H9 (cell line): ENCODE measurements at regions not wholly inside any gene's neighbourhood (a gene's known extent, or its start where the extent isn't known, plus 50 kb on each side); places are given as distances from the start of the nearest gene placed in this dataset.

Experiments used
- DNase-seq: peaks from one replicate; pipeline ENCODE4 v3.0.0-alpha.2; 2017
- H2AFZ ChIP-seq: one replicate; pipeline ENCODE4 v1.6.1; 2013; ENCODE audit warnings: mild to moderate bottlenecking, low read length, control low read depth, moderate library complexity
- H2AK5ac ChIP-seq: 2 replicates; pipeline ENCODE4 v1.6.1; 2013; ENCODE audit warnings: low read length, control low read depth, mixed read lengths; ENCODE audit not compliant: insufficient read length
- H2BK120ac ChIP-seq: one replicate; pipeline ENCODE4 v1.6.1; 2013; ENCODE audit warnings: low read depth, mild to moderate bottlenecking, low read length, control low read depth, inconsistent platforms; ENCODE audit not compliant: poor library complexity, severe bottlenecking
- H2BK12ac ChIP-seq: 2 replicates; pipeline ENCODE4 v1.6.1; 2013; ENCODE audit warnings: low read length, control low read depth, mixed read lengths, low read depth; ENCODE audit not compliant: insufficient read length
- H2BK15ac ChIP-seq: 2 replicates; pipeline ENCODE4 v1.6.1; 2013; ENCODE audit warnings: low read depth, low read length, control low read depth
- H2BK20ac ChIP-seq: one replicate; pipeline ENCODE4 v1.6.1; 2013; ENCODE audit warnings: low read depth, mild to moderate bottlenecking, low read length, control low read depth, inconsistent platforms; ENCODE audit not compliant: poor library complexity, severe bottlenecking
- H2BK5ac ChIP-seq: 2 replicates; pipeline ENCODE4 v1.6.1; 2013; ENCODE audit warnings: low read length, control low read depth, mixed read lengths; ENCODE audit not compliant: insufficient read length
- H3K14ac ChIP-seq: 2 replicates; pipeline ENCODE4 v1.6.1; 2013; ENCODE audit warnings: low read length, control low read depth; ENCODE audit not compliant: insufficient read depth
- H3K18ac ChIP-seq: 2 replicates; pipeline ENCODE4 v1.6.1; 2013; ENCODE audit warnings: low read depth, mild to moderate bottlenecking, mixed read lengths, low read length, control low read depth; ENCODE audit not compliant: insufficient read length
- H3K23ac ChIP-seq: 2 replicates; pipeline ENCODE4 v1.6.1; 2013; ENCODE audit warnings: low read length, control low read depth, mixed read lengths, low read depth; ENCODE audit not compliant: insufficient read length
- H3K23me2 ChIP-seq: 2 replicates; pipeline ENCODE4 v1.6.1; 2013; ENCODE audit warnings: low read depth, mild to moderate bottlenecking, mixed read lengths, low read length, control low read depth; ENCODE audit not compliant: insufficient read length, poor library complexity, severe bottlenecking
- H3K27ac ChIP-seq: 2 replicates; pipeline ENCODE4 v1.5.1; 2013; ENCODE audit warnings: low read length, control low read depth, mixed read lengths, low read depth; ENCODE audit not compliant: insufficient read length
- H3K27me3 ChIP-seq: 2 replicates; pipeline ENCODE4 v1.6.1; 2013; ENCODE audit warnings: low read length, control low read depth, inconsistent platforms; ENCODE audit not compliant: insufficient read depth
- H3K4ac ChIP-seq: 2 replicates; pipeline ENCODE4 v1.6.1; 2013; ENCODE audit warnings: low read depth, mild to moderate bottlenecking, control low read depth, inconsistent platforms, low read length, moderate library complexity
- H3K4me1 ChIP-seq: 2 replicates; pipeline ENCODE4 v1.6.1; 2013; ENCODE audit warnings: low read length, control low read depth, inconsistent platforms; ENCODE audit not compliant: insufficient read depth
- H3K4me2 ChIP-seq: 2 replicates; pipeline ENCODE4 v1.6.1; 2013; ENCODE audit warnings: low read length, control low read depth, mixed read lengths; ENCODE audit not compliant: insufficient read length, insufficient read depth
- H3K56ac ChIP-seq: 2 replicates; pipeline ENCODE4 v1.6.1; 2013; ENCODE audit warnings: low read depth, mild to moderate bottlenecking, mixed read lengths, low read length, control low read depth; ENCODE audit not compliant: insufficient read length
- H3K79me1 ChIP-seq: 2 replicates; pipeline ENCODE4 v1.6.1; 2013; ENCODE audit warnings: low read depth, mild to moderate bottlenecking, moderate library complexity, low read length, control low read depth, inconsistent platforms; ENCODE audit not compliant: insufficient read depth, poor library complexity, severe bottlenecking
- H3K79me2 ChIP-seq: 2 replicates; pipeline ENCODE4 v1.6.1; 2013; ENCODE audit warnings: low read length, control low read depth, inconsistent platforms; ENCODE audit not compliant: insufficient read depth
- H3K9ac ChIP-seq: 2 replicates; pipeline ENCODE4 v1.6.1; 2013; ENCODE audit warnings: low read length, control low read depth, mixed read lengths; ENCODE audit not compliant: insufficient read length; ENCODE audit errors: extremely low read depth
- H3K9me3 ChIP-seq: one replicate; pipeline ENCODE4 v1.6.1; 2013; ENCODE audit warnings: low read depth, low read length, inconsistent platforms; ENCODE audit not compliant: control insufficient read depth
- H3T11ph ChIP-seq: one replicate; pipeline ENCODE4 v1.6.1; 2013; ENCODE audit warnings: mild to moderate bottlenecking, low read length, control low read depth, inconsistent platforms
- H4K20me1 ChIP-seq: one replicate; pipeline ENCODE4 v1.6.1; 2013; ENCODE audit not compliant: control insufficient read depth, insufficient read length, insufficient read depth
- H4K5ac ChIP-seq: 2 replicates; pipeline ENCODE4 v1.6.1; 2013; ENCODE audit warnings: low read depth, mild to moderate bottlenecking, mixed read lengths, low read length, control low read depth; ENCODE audit not compliant: insufficient read length
- H4K8ac ChIP-seq: replicated peaks from 2 replicates; pipeline ENCODE4 v1.6.1; 2013; ENCODE audit warnings: low read length, control low read depth, mixed read lengths, low read depth; ENCODE audit not compliant: insufficient read length
- H4K91ac ChIP-seq: 2 replicates; pipeline ENCODE4 v1.6.1; 2013; ENCODE audit warnings: low read depth, mild to moderate bottlenecking, moderate library complexity, mixed read lengths, low read length, control low read depth; ENCODE audit not compliant: insufficient read length
- H3K27ac Mint-ChIP-seq, 3 experiments: 2 replicates in 2 of 3; 3 replicates in 1 of 3; pipeline ENCODE4 v1.8.0; 2020 to 2021; ENCODE audit warnings: mixed read lengths in 3 of 3, mild to moderate bottlenecking in 1 of 3, moderate library complexity in 1 of 3
- H3K27me3 Mint-ChIP-seq: 2 replicates; pipeline ENCODE4 v1.8.0; 2021; ENCODE audit warnings: low read depth, mild to moderate bottlenecking, moderate library complexity, mixed read lengths
- H3K36me3 Mint-ChIP-seq, 3 experiments: 2 replicates in 2 of 3; 3 replicates in 1 of 3; pipeline ENCODE4 v1.8.0; 2020 to 2021; ENCODE audit warnings: low read depth in 3 of 3, mixed read lengths in 3 of 3; ENCODE audit not compliant: insufficient read depth in 1 of 3
- H3K4me1 Mint-ChIP-seq, 2 experiments: 2 replicates each; pipeline ENCODE4 v1.8.0; 2020; ENCODE audit warnings: mixed read lengths in 2 of 2
- H3K4me3 Mint-ChIP-seq, 2 experiments: 2 replicates in 1 of 2; 3 replicates in 1 of 2; pipeline ENCODE4 v1.8.0; 2020 to 2021; ENCODE audit warnings: mild to moderate bottlenecking in 2 of 2, mixed read lengths in 2 of 2, moderate library complexity in 1 of 2
- H3K9me3 Mint-ChIP-seq, 2 experiments: 2 replicates in 1 of 2; 3 replicates in 1 of 2; pipeline ENCODE4 v1.8.0; 2020; ENCODE audit warnings: mild to moderate bottlenecking in 2 of 2, mixed read lengths in 2 of 2, moderate library complexity in 1 of 2
- WGBS: extraction: QIAGEN DNeasy Blood & Tissue Kit; methylation state at CpG from one replicate; pipeline ENCODE4 v1.1.7; 2013; ENCODE audit warnings: missing lambda C conversion rate, low lambda C conversion rate, mixed read lengths; ENCODE audit not compliant: insufficient read length; ENCODE audit errors: extremely low coverage; 5-methylcytosine and 5-hydroxymethylcytosine counted together
- TF ChIP-seq, protein P1 (sequence below): fragments of 200-600 bp; sonication (generic); conservative IDR thresholded peaks from 3 replicates; pipeline ENCODE4 v1.8.0; 2021; ENCODE audit warnings: antibody characterized with exemption, mild to moderate bottlenecking

DNA sequence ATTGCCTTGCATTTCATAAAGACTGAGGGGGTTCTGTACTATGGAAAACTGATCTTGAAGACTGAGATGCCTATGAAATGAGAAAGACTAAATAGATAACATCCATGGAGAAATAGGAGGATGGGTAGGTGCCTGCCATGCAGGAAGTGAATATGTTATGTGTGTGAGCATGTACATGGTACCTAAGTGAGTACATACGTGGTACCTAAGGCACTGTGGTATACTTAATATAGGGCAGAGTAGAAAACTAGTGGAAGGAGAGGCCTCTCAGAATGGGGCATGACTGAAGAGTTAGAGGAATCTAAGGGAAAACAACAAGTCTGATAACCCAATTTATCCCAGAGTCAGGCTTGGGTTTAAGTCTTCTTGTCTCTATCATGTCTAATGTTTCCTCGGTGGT, 161.8 kb upstream of the DCN start:
- Histone ChIP-seq H3K23me2 (no peaks in the 10 kb centered on the region), H3K9me3 (no peaks in the 10 kb centered on the region), H4K20me1 (no peaks in the 10 kb centered on the region), H2BK120ac (no peak overlapping the region), H3T11ph (no peak overlapping the region), H3K4ac (no peak overlapping the region), H2AFZ (no peak overlapping the region), H3K9ac (no peak overlapping the region), H2BK15ac (no peak overlapping the region), H4K8ac (no peak overlapping the region), H4K91ac (no peak overlapping the region), H2BK12ac (no peak overlapping the region), H3K27me3 (no peaks in the 10 kb centered on the region), H3K79me1 (no peaks in the 10 kb centered on the region), H2AK5ac (no peak overlapping the region), H2BK5ac (no peak overlapping the region), H3K18ac (no peak overlapping the region), H3K4me2 (no peak overlapping the region), H3K56ac (no peak overlapping the region), H3K79me2 (no peaks in the 10 kb centered on the region), H3K23ac (no peak overlapping the region), H3K4me1 (no peaks in the 10 kb centered on the region), H3K14ac (no peak overlapping the region), H4K5ac (no peak overlapping the region), H3K27ac (no peak overlapping the region), H2BK20ac (no peak overlapping the region)
- Mint-ChIP-seq H3K4me1 (no peaks in the 10 kb centered on the region), H3K27ac (no peak overlapping the region), H3K4me3 (no peak overlapping the region), H3K9me3 (no peaks in the 10 kb centered on the region), H3K27me3 (no peaks in the 10 kb centered on the region; the same call in 1 of the 2 replicates), H3K36me3 (no peaks in the 10 kb centered on the region)
- TF ChIP-seq, protein P1, sequence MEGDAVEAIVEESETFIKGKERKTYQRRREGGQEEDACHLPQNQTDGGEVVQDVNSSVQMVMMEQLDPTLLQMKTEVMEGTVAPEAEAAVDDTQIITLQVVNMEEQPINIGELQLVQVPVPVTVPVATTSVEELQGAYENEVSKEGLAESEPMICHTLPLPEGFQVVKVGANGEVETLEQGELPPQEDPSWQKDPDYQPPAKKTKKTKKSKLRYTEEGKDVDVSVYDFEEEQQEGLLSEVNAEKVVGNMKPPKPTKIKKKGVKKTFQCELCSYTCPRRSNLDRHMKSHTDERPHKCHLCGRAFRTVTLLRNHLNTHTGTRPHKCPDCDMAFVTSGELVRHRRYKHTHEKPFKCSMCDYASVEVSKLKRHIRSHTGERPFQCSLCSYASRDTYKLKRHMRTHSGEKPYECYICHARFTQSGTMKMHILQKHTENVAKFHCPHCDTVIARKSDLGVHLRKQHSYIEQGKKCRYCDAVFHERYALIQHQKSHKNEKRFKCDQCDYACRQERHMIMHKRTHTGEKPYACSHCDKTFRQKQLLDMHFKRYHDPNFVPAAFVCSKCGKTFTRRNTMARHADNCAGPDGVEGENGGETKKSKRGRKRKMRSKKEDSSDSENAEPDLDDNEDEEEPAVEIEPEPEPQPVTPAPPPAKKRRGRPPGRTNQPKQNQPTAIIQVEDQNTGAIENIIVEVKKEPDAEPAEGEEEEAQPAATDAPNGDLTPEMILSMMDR = no peak
- no CpG with 5 or more reads among the region's 2 CpGs for WGBS
- no peak for DNase-seq
